Bone marrow (tissue), 2 donors: ENCODE measurements at regions not wholly inside any gene's neighbourhood (a gene's known extent, or its start where the extent isn't known, plus 50 kb on each side); places are given as distances from the start of the nearest gene placed in this dataset.

Experiments used
- DNase-seq, 2 donors: peaks; one replicate each; lab custom pipeline; 2025; lab: John Stamatoyannopoulos, UW

GRCh38 chr20:63056236-63057170 lies 49.7 kb upstream of the BHLHE23 start:
- peak in 1 of 2 donors; percentile 5 for DNase-seq
